ENCODE measurements at regions not wholly inside any gene's neighbourhood (a gene's known extent, or its start where the extent isn't known, plus 50 kb on each side); places are given as distances from the start of the nearest gene placed in this dataset.

GRCh38 chr2:203646266-203646864 is 60.1 kb upstream of the CD28 start:
- TF ChIP-seq CTCF (IDR thresholded peaks at IDR 0.05) (no peak), RELA (CRISPR knock-in tag; IDR thresholded peaks at IDR 0.05; ENCODE audit: borderline replicate concordance) (no peak), ZNF416 (CRISPR knock-in tag; IDR thresholded peaks at IDR 0.05) (no peak), USF2 (CRISPR knock-in tag; IDR thresholded peaks at IDR 0.05) (no peak), TP53 (CRISPR knock-in tag; IDR thresholded peaks at IDR 0.05) (no peak), USF1 (CRISPR knock-in tag; IDR thresholded peaks at IDR 0.05) (no peak), MAX (CRISPR knock-in tag; IDR thresholded peaks at IDR 0.05) (no peak), ESRRA (CRISPR knock-in tag; IDR thresholded peaks at IDR 0.05; ENCODE audit: borderline replicate concordance) (no peak)
